CD4-positive, alpha-beta T cell (primary cell): ENCODE measurements at regions not wholly inside any gene's neighbourhood (a gene's known extent, or its start where the extent isn't known, plus 50 kb on each side); places are given as distances from the start of the nearest gene placed in this dataset.

Source experiments
- ATAC-seq: fragments of 200-7000 bp; cut with Tn5 transposase; one replicate; pipeline ENCODE4 v1.10.0; 2022; ENCODE audit warnings: mild to moderate bottlenecking; ENCODE audit not compliant: poor library complexity
- CTCF ChIA-PET: fragments of 350-600 bp; sonication (Branson Sonifier 250); formaldehyde crosslinking; loops from one replicate; lab custom pipeline; 2021; ENCODE audit warnings: antibody characterized with exemption, inconsistent platforms; lab: Charles Lee
- POLR2A ChIA-PET: fragments of 350-600 bp; sonication (Branson Sonifier 250); formaldehyde crosslinking; loops from one replicate; lab custom pipeline; 2021; ENCODE audit warnings: antibody characterized with exemption, inconsistent platforms; lab: Charles Lee
- DNase-seq, 14 experiments: peaks; one replicate each; pipeline ENCODE4 v3.0.0-alpha.2; 2013 to 2020; ENCODE audit warnings: mixed read lengths in 2 of 14
- H3K27ac ChIP-seq, 2 donors: one replicate each; pipeline versions ENCODE4 v1.5.1 to v1.7.0; 2013; ENCODE audit warnings: low read length in 2 of 2, low read depth in 1 of 2, mild to moderate bottlenecking in 1 of 2
- H3K27me3 ChIP-seq, 2 experiments: 1 replicate in 1 of 2; 2 replicates in 1 of 2; pipeline versions ENCODE4 v1.6.1 to v1.7.0; 2013; ENCODE audit warnings: low read length in 2 of 2, control low read depth in 1 of 2, mild to moderate bottlenecking in 1 of 2, moderate library complexity in 1 of 2; ENCODE audit not compliant: insufficient read depth in 2 of 2, control insufficient read depth in 1 of 2
- H3K36me3 ChIP-seq: one replicate; pipeline ENCODE4 v1.6.1; 2013; ENCODE audit warnings: low read length, control low read depth; ENCODE audit not compliant: insufficient read depth
- H3K4me1 ChIP-seq: one replicate; pipeline ENCODE4 v1.6.1; 2013; ENCODE audit warnings: low read length, control low read depth; ENCODE audit not compliant: insufficient read depth
- H3K4me3 ChIP-seq: one replicate; pipeline ENCODE4 v1.5.1; 2013; ENCODE audit warnings: mild to moderate bottlenecking, low read length, moderate library complexity
- H3K9me3 ChIP-seq, 2 experiments: 1 replicate in 1 of 2; 2 replicates in 1 of 2; pipeline versions ENCODE4 v1.6.1 to v1.7.0; 2013; ENCODE audit warnings: low read length in 2 of 2, mild to moderate bottlenecking in 2 of 2, control low read depth in 1 of 2, moderate library complexity in 1 of 2; ENCODE audit not compliant: control insufficient read depth in 1 of 2, insufficient read depth in 1 of 2
- H3K27ac Mint-ChIP-seq: one replicate; pipeline ENCODE4 v1.8.0; 2020; ENCODE audit warnings: mixed read lengths
- H3K27me3 Mint-ChIP-seq: one replicate; pipeline ENCODE4 v1.8.0; 2021; ENCODE audit warnings: mixed read lengths
- H3K36me3 Mint-ChIP-seq: one replicate; pipeline ENCODE4 v1.8.0; 2021; ENCODE audit warnings: low read depth, mixed read lengths
- H3K4me1 Mint-ChIP-seq: one replicate; pipeline ENCODE4 v1.8.0; 2021; ENCODE audit warnings: low read depth, mixed read lengths
- H3K4me3 Mint-ChIP-seq: one replicate; pipeline ENCODE4 v1.8.0; 2020; ENCODE audit warnings: mild to moderate bottlenecking, mixed read lengths
- H3K9me3 Mint-ChIP-seq: one replicate; pipeline ENCODE4 v1.8.0; 2020; ENCODE audit warnings: mixed read lengths
- CTCF ChIP-seq: fragments of 200-600 bp; IDR thresholded peaks from one replicate; pipeline ENCODE4 v1.8.0; 2022; ENCODE audit warnings: antibody characterized with exemption, mild to moderate bottlenecking
- intact Hi-C, 2 experiments: fragments of 100-400 bp; cut with DNase I in 1 of 2; cut with micrococcal nuclease in 1 of 2; formaldehyde crosslinking; loops; one replicate each; pipeline versions ENCODE4 v1.15.1 to v1.9.0; 2023 to 2025; cut with DNase I, micrococcal nuclease

GRCh38 chr15:53272116-53272515 is 482.0 kb upstream of the ONECUT1 start:
- no peaks in the 10 kb centered on the region for H3K4me1 Mint-ChIP-seq
- H3K36me3 ChIP-seq, result no peaks in the 10 kb centered on the region
- no peaks in the 10 kb centered on the region for H3K27me3 Mint-ChIP-seq
- no peak overlapping the region for H3K27ac ChIP-seq
- H3K4me3 Mint-ChIP-seq, result no peak overlapping the region
- H3K27me3 ChIP-seq, result no peaks in the 10 kb centered on the region
- H3K9me3 Mint-ChIP-seq, result no peaks in the 10 kb centered on the region
- POLR2A ChIA-PET, result no interaction called here
- no peaks in the 10 kb centered on the region for H3K9me3 ChIP-seq
- H3K27ac Mint-ChIP-seq, result no peak overlapping the region
- H3K4me1 ChIP-seq, result no peaks in the 10 kb centered on the region
- ATAC-seq, result no peak
- no peak for TF ChIP-seq CTCF
- DNase-seq, result no peak
- intact Hi-C loops, result no loop called here
- CTCF ChIA-PET, result no interaction called here
- H3K4me3 ChIP-seq, result no peak overlapping the region
- H3K36me3 Mint-ChIP-seq, result no peaks in the 10 kb centered on the region

GRCh38 chr15:53266176-53266575 is 476.0 kb upstream of the ONECUT1 start:
- POLR2A ChIA-PET, result no interaction called here
- CTCF ChIA-PET, result no interaction called here
- no peaks in the 10 kb centered on the region for H3K27me3 Mint-ChIP-seq
- no peak overlapping the region for H3K4me3 ChIP-seq
- H3K27ac Mint-ChIP-seq, result no peak overlapping the region
- no peaks in the 10 kb centered on the region for H3K27me3 ChIP-seq
- H3K4me3 Mint-ChIP-seq, result no peak overlapping the region
- no peak for DNase-seq
- no peaks in the 10 kb centered on the region for H3K4me1 Mint-ChIP-seq
- no peak overlapping the region for H3K27ac ChIP-seq
- no peak for ATAC-seq
- intact Hi-C loops, result no loop called here
- no peaks in the 10 kb centered on the region for H3K9me3 ChIP-seq
- no peaks in the 10 kb centered on the region for H3K36me3 Mint-ChIP-seq
- H3K4me1 ChIP-seq, result no peaks in the 10 kb centered on the region
- no peak for TF ChIP-seq CTCF
- no peaks in the 10 kb centered on the region for H3K36me3 ChIP-seq
- H3K9me3 Mint-ChIP-seq, result no peaks in the 10 kb centered on the region

- Histone ChIP-seq H3K27ac (no peak overlapping the region), H3K27me3 (no peaks in the 10 kb centered on the region), H3K4me3 (no peak overlapping the region), H3K36me3 (no peaks in the 10 kb centered on the region), H3K4me1 (no peaks in the 10 kb centered on the region), H3K9me3 (no peaks in the 10 kb centered on the region)
- Mint-ChIP-seq H3K27me3 (no peaks in the 10 kb centered on the region), H3K9me3 (no peaks in the 10 kb centered on the region), H3K4me1 (no peaks in the 10 kb centered on the region), H3K4me3 (no peak overlapping the region), H3K27ac (no peak overlapping the region), H3K36me3 (no peaks in the 10 kb centered on the region)
- ChIA-PET CTCF (no interaction called here), POLR2A (no interaction called here)
- no peak for DNase-seq
- no peak for TF ChIP-seq CTCF
- ATAC-seq, result no peak
- intact Hi-C loops, result no loop called here
Measured at GRCh38 chr15:53260647-53261046, 470.5 kb upstream of the ONECUT1 start.
